ENCODE measurements at regions not wholly inside any gene's neighbourhood (a gene's known extent, or its start where the extent isn't known, plus 50 kb on each side); places are given as distances from the start of the nearest gene placed in this dataset.

- TF ChIP-seq FOXP2 (optimal IDR thresholded peaks at IDR 0.05; ENCODE audit: borderline replicate concordance, extremely low read depth, extremely low read length, insufficient read depth), result no peak
- no peak for TF ChIP-seq REST (IDR thresholded peaks at IDR 0.05; ENCODE audit: insufficient read depth in 1 of 2, low read depth in 2 of 2, low read length in 2 of 2)
- TF ChIP-seq TAF1 (IDR thresholded peaks at IDR 0.05; ENCODE audit: borderline replicate concordance, insufficient read depth, low read length), result no peak
- no peak for TF ChIP-seq POLR2AphosphoS5 (IDR thresholded peaks at IDR 0.05; ENCODE audit: low read depth, low read length)
- TF ChIP-seq SIN3A (IDR thresholded peaks at IDR 0.05; ENCODE audit: borderline replicate concordance, insufficient read depth, low read length), result no peak
These were observed 324.4 kb upstream of the ZNF32 start for GRCh38 chr10:43972976-43973647.

DNA sequence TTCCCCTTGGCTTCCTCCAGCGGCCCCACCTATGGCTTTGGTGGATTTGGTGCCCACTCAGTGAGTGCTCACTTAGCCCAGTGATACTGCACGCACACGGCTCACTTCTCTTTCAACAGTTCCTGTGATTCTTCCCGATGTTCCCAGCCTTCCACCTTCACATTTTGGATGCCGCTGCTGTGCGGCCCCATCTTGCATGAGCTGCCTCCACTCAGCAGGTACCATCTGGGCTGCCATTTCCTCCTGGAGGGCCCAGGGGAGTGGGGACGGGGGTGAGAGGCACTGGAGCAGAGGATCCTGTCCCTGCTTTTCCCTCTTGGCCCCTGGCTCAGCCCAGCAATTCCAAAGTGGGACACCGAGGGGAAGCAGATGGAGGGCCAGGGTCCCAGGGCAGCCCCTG is 323.3 kb upstream of the ZNF32 start:
- no peak for TF ChIP-seq TAF1 (IDR thresholded peaks at IDR 0.05; ENCODE audit: borderline replicate concordance, insufficient read depth, low read length)
- no peak for TF ChIP-seq POLR2AphosphoS5 (IDR thresholded peaks at IDR 0.05; ENCODE audit: low read depth, low read length)
- TF ChIP-seq FOXP2 (optimal IDR thresholded peaks at IDR 0.05; ENCODE audit: borderline replicate concordance, extremely low read depth, extremely low read length, insufficient read depth), result no peak
- TF ChIP-seq SIN3A (IDR thresholded peaks at IDR 0.05; ENCODE audit: borderline replicate concordance, insufficient read depth, low read length), result no peak
- TF ChIP-seq REST (IDR thresholded peaks at IDR 0.05; ENCODE audit: insufficient read depth in 1 of 2, low read depth in 2 of 2, low read length in 2 of 2), result no peak

- TF ChIP-seq REST (IDR thresholded peaks at IDR 0.05; ENCODE audit: insufficient read depth in 1 of 2, low read depth in 2 of 2, low read length in 2 of 2), result no peak
These were observed 322.6 kb upstream of the ZNF32 start for GRCh38 chr10:43971306-43971705.

DNA sequence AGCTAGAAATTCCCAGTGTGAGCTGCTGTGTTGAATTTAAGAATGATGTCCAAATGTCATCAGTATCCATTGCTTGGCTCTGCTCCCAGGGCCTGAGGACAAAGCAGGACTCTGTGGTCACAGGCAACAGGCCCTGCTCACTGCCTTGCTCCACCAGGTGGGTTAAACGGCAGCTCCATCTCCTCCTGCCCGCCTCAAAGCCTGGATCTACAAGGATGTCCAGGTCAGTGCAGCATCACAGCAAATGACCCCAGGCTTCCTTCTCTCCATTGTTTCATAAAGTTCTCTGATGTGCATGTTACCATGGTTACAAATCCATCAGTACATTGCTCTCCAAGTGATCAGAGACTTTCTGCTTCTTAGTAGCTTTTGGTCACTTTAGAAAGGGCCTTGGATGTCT is 322.0 kb upstream of the ZNF32 start:
- TF ChIP-seq SIN3A (IDR thresholded peaks at IDR 0.05; ENCODE audit: borderline replicate concordance, insufficient read depth, low read length) (no peak), REST (IDR thresholded peaks at IDR 0.05; ENCODE audit: insufficient read depth in 1 of 2, low read depth in 2 of 2, low read length in 2 of 2) (no peak), POLR2AphosphoS5 (IDR thresholded peaks at IDR 0.05; ENCODE audit: low read depth, low read length) (no peak), TAF1 (IDR thresholded peaks at IDR 0.05; ENCODE audit: borderline replicate concordance, insufficient read depth, low read length) (no peak), FOXP2 (optimal IDR thresholded peaks at IDR 0.05; ENCODE audit: borderline replicate concordance, extremely low read depth, extremely low read length, insufficient read depth) (no peak)
